Tibial artery (tissue), 4 donors: ENCODE measurements at regions not wholly inside any gene's neighbourhood (a gene's known extent, or its start where the extent isn't known, plus 50 kb on each side); places are given as distances from the start of the nearest gene placed in this dataset.

Experiments used
- DNase-seq, 2 donors: peaks; one replicate each; pipeline ENCODE4 v3.0.0-alpha.2; 2019
- H3K27ac ChIP-seq, 2 donors: fragments of 200-600 bp; sonication (generic) in 1 of 2; 1 replicate in 1 of 2; 2 replicates in 1 of 2; pipeline ENCODE4 v1.5.1; 2018 to 2019; ENCODE audit warnings: mild to moderate bottlenecking in 1 of 2
- H3K27me3 ChIP-seq, 2 donors: fragments of 200-600 bp; sonication (generic) in 1 of 2; one replicate each; pipeline versions ENCODE4 v1.5.1 to v1.6.0; 2016 to 2019
- H3K36me3 ChIP-seq, 3 donors: fragments of 200-600 bp; sonication (generic) in 2 of 3; one replicate each; pipeline ENCODE4 v1.5.1; 2016 to 2019; ENCODE audit warnings: mild to moderate bottlenecking in 2 of 3
- H3K4me1 ChIP-seq, 4 donors: fragments of 200-600 bp; sonication (generic) in 2 of 4; 1 replicate in 3 of 4; 2 replicates in 1 of 4; pipeline ENCODE4 v1.5.1; 2016 to 2019
- H3K4me3 ChIP-seq, 2 donors: fragments of 200-600 bp; sonication (generic) in 1 of 2; 1 replicate in 1 of 2; 2 replicates in 1 of 2; pipeline ENCODE4 v1.5.1; 2018 to 2019; ENCODE audit warnings: mild to moderate bottlenecking in 2 of 2
- H3K9me3 ChIP-seq, 3 donors: fragments of 200-600 bp; sonication (generic) in 1 of 3; one replicate each; pipeline ENCODE4 v1.5.1; 2016 to 2019
- CTCF ChIP-seq, 2 experiments: fragments of 200-600 bp in 1 of 2; fragments of 450-650 bp in 1 of 2; IDR thresholded peaks; one replicate each; pipeline ENCODE4 v1.5.1; 2017 to 2019; ENCODE audit warnings: antibody characterized with exemption in 2 of 2, mild to moderate bottlenecking in 1 of 2, moderate library complexity in 1 of 2
- intact Hi-C: fragments of 100-400 bp; cut with DNase I; formaldehyde crosslinking; loops from one replicate; pipeline ENCODE4 v1.15.0; 2023; ENCODE audit warnings: low total_unique reads

GRCh38 chr2:15746703-15747550 is 155.3 kb downstream of the DDX1 start:
- Histone ChIP-seq H3K27me3 (no peaks in the 10 kb centered on the region), H3K27ac (no peak overlapping the region), H3K9me3 (peaks cover 0 to 4% (median 0%) of the 10 kb centered on the region in 3 donors), H3K4me3 (no peak overlapping the region), H3K4me1 (peaks cover 0 to 35% (median 13%) of the 10 kb centered on the region in 4 donors), H3K36me3 (no peaks in the 10 kb centered on the region)
- no peak for DNase-seq
- TF ChIP-seq CTCF (IDR thresholded peaks at IDR 0.05): no peak
- intact Hi-C loops: no loop called here

- no peak for DNase-seq
- intact Hi-C loops: no loop called here
- no peak for TF ChIP-seq CTCF (IDR thresholded peaks at IDR 0.05)
- H3K27me3 ChIP-seq: no peaks in the 10 kb centered on the region
- no peak overlapping the region for H3K27ac ChIP-seq
- no peaks in the 10 kb centered on the region for H3K9me3 ChIP-seq
- no peak overlapping the region for H3K4me3 ChIP-seq
- H3K36me3 ChIP-seq: no peaks in the 10 kb centered on the region
- peaks cover 0 to 35% (median 13%) of the 10 kb centered on the region in 4 donors for H3K4me1 ChIP-seq
Observed at GRCh38 chr2:15747603-15748471, 156.2 kb downstream of the DDX1 start.

GRCh38 chr2:15748736-15749323 is 157.2 kb downstream of the DDX1 start:
- Histone ChIP-seq H3K27me3 (no peaks in the 10 kb centered on the region), H3K4me3 (no peak overlapping the region), H3K36me3 (no peaks in the 10 kb centered on the region), H3K27ac (no peak overlapping the region), H3K4me1 (peaks cover 0 to 35% (median 13%) of the 10 kb centered on the region in 4 donors), H3K9me3 (no peaks in the 10 kb centered on the region)
- TF ChIP-seq CTCF (IDR thresholded peaks at IDR 0.05): no peak
- no peak for DNase-seq
- intact Hi-C loops: no loop called here

DNA sequence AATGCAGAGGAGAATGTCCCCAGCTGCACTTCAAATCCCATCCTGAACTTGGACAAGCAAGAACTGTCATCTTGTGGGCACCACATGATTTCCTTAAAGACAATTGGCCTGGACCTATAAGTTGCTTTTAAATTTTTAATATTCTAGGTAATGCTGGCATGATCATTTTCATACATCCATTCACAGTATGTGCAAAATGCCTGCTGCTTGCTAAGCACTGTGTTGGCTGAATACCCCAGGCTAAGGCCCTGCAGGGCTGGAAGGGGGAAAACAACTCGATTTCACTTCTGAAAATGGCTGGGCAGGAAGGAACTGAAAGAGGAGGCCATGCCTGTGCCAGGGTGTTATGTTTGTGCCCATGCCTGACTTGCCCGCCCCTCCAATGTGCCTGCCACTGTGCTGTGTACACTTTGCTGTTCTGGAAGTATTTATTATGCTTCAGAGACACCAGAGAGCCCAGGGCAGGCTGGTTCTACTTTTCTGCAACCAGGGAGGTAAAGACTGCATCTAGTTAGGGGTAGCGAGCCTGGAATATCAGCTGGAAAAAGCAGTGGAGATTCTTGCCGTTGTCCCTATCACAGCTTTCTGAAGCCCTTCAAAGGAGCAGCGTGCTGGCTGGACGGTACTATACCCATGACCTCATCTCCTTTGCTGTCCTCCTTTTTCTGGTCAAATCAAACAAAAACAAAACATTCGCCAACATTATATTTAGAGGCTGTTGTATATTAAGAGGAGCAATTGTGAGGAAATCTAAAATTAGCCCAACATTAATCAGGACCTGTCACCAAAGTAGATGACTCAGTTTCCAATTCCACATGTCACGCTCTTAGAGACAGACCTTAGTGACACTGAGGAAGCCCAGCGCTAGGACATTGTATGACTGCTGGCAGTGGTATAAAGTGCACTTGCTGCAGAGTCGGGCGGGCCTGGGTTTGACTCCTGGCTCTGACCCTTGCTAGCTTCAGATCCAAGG is 158.1 kb downstream of the DDX1 start:
- H3K4me1 ChIP-seq: peaks cover 0 to 35% (median 13%) of the 10 kb centered on the region in 4 donors
- no peaks in the 10 kb centered on the region for H3K27me3 ChIP-seq
- intact Hi-C loops: no loop called here
- TF ChIP-seq CTCF (IDR thresholded peaks at IDR 0.05): no peak
- no peaks in the 10 kb centered on the region for H3K36me3 ChIP-seq
- H3K9me3 ChIP-seq: no peaks in the 10 kb centered on the region
- no peak for DNase-seq
- peak overlapping the region in 1 of 2 donors; percentile 45 for H3K27ac ChIP-seq
- no peak overlapping the region for H3K4me3 ChIP-seq

DNA sequence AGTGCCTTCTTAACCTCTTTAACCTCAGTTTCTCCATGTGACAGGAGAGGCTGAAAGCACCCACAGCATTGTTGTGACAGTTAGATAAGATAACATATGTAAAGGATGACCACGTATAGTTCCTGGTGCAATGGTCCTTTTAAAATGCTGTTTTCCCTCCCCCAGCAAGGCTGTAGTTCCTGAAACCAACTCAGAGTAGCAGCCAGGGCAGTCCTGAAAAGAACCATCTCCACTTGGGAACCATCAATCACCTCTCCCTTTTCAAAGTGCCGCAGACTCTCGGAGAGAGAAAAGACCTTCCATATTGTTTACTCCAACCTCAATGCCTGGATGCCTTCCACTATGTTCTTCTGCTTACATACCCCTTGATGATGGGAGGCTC is 158.8 kb downstream of the DDX1 start:
- no peaks in the 10 kb centered on the region for H3K36me3 ChIP-seq
- TF ChIP-seq CTCF (IDR thresholded peaks at IDR 0.05): no peak
- intact Hi-C loops: no loop called here
- H3K4me1 ChIP-seq: peaks cover 0 to 35% (median 13%) of the 10 kb centered on the region in 4 donors
- H3K4me3 ChIP-seq: no peak overlapping the region
- no peaks in the 10 kb centered on the region for H3K9me3 ChIP-seq
- H3K27ac ChIP-seq: peak overlapping the region in 1 of 2 donors; percentile 45
- no peaks in the 10 kb centered on the region for H3K27me3 ChIP-seq
- no peak for DNase-seq
